ENCODE measurements at regions not wholly inside any gene's neighbourhood (a gene's known extent, or its start where the extent isn't known, plus 50 kb on each side); places are given as distances from the start of the nearest gene placed in this dataset.

DNA sequence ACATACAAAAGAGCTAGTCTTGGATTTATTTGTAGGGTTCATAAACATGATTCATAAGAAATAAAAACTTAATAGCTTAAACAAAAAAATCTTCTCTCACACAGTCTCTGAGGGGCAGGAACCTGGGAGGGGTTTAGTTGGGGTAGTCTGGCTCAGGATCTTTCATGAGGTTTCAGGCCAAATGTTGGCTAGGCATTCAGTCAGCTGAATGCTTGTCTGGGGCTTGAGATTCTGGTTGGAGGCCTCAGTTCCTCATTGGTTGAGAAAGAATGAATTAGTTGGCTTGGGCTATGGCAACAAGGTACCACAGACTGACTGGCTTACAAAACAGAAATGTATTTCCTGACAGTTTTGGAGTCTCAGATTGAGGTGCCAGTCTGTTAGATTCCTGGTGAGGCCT lies 74.3 kb downstream of the ANKRD7 start:
- no peak for ATAC-seq
- TF ChIP-seq, protein P1, sequence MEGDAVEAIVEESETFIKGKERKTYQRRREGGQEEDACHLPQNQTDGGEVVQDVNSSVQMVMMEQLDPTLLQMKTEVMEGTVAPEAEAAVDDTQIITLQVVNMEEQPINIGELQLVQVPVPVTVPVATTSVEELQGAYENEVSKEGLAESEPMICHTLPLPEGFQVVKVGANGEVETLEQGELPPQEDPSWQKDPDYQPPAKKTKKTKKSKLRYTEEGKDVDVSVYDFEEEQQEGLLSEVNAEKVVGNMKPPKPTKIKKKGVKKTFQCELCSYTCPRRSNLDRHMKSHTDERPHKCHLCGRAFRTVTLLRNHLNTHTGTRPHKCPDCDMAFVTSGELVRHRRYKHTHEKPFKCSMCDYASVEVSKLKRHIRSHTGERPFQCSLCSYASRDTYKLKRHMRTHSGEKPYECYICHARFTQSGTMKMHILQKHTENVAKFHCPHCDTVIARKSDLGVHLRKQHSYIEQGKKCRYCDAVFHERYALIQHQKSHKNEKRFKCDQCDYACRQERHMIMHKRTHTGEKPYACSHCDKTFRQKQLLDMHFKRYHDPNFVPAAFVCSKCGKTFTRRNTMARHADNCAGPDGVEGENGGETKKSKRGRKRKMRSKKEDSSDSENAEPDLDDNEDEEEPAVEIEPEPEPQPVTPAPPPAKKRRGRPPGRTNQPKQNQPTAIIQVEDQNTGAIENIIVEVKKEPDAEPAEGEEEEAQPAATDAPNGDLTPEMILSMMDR (IDR thresholded peaks at IDR 0.05): no peak
- Histone ChIP-seq H3K4me1 (no peaks in the 10 kb centered on the region), H3K27ac (no peak overlapping the region), H3K27me3 (ENCODE audit: insufficient read depth in 3 of 3, low read length in 2 of 3) (no peaks in the 10 kb centered on the region), H3K9me3 (no peaks in the 10 kb centered on the region), H3K36me3 (ENCODE audit: insufficient read depth in 1 of 2, low read depth in 1 of 2) (no peaks in the 10 kb centered on the region), H3K4me3 (no peak overlapping the region)
- intact Hi-C loops (cut with DNase I): no loop called here
- no peak for DNase-seq

GRCh38 chr7:118300177-118300576 lies 75.7 kb downstream of the ANKRD7 start:
- TF ChIP-seq, protein P1 (IDR thresholded peaks at IDR 0.05): no peak
- Histone ChIP-seq H3K27me3 (ENCODE audit: insufficient read depth in 3 of 3, low read length in 2 of 3) (no peaks in the 10 kb centered on the region), H3K4me3 (no peak overlapping the region), H3K9me3 (no peaks in the 10 kb centered on the region), H3K27ac (no peak overlapping the region), H3K4me1 (no peaks in the 10 kb centered on the region), H3K36me3 (ENCODE audit: insufficient read depth in 1 of 2, low read depth in 1 of 2) (no peaks in the 10 kb centered on the region)
- ATAC-seq: no peak
- intact Hi-C loops (cut with DNase I): no loop called here
- no peak for DNase-seq

- TF ChIP-seq, protein P1 (IDR thresholded peaks at IDR 0.05): no peak
- no peak overlapping the region for H3K4me3 ChIP-seq
- DNase-seq (no peak), ATAC-seq (no peak)
- no peaks in the 10 kb centered on the region for H3K27me3 ChIP-seq (ENCODE audit: insufficient read depth in 3 of 3, low read length in 2 of 3)
- H3K36me3 ChIP-seq (ENCODE audit: insufficient read depth in 1 of 2, low read depth in 1 of 2): no peaks in the 10 kb centered on the region
- intact Hi-C loops (cut with DNase I): no loop called here
- H3K4me1 ChIP-seq: no peaks in the 10 kb centered on the region
- 65 to 82% (median 69%) methylated on average over 2 of the region's 2 CpGs for WGBS, 3 donors
- H3K9me3 ChIP-seq: no peaks in the 10 kb centered on the region
- H3K27ac ChIP-seq: no peak overlapping the region
Observed at GRCh38 chr7:118304100-118304499, 79.6 kb downstream of the ANKRD7 start.

DNA sequence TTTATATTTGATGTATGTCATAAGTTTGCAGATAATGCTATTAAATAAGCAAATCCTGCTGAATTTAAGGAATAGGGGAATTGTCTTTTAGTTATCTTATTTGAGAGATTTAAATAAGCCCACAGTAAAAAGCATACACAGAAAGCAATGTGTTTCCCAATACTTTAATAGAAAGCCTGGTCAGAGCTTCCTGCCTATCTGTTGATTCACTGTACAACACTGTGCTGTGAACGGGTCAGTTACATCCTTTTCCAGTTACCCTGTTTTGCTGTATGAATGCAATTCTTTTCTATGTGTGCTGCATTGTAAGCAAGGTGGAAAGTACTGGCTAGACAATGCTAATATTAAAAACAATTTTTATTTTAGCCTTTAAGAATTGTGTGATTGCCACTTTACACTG lies 81.2 kb downstream of the ANKRD7 start:
- intact Hi-C loops (cut with DNase I): no loop called here

DNA sequence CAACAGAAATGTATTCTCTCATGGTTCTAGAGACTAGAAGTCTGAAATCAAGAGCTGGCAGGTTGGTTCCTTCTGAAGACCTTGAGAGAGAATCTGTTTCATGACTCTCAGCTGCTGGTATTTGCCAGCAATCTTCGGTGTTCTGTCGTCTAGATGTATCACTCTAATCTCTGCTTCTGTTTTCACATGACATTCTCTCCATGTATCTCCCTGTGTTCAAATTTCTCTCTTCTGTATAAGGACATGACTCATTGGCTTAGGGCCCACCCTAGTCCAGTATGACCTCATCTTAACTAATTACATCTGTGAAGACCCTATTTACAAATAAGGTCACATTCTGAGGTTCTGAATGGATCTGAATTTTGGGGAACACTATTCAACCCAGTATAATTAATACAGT lies 82.3 kb downstream of the ANKRD7 start:
- H3K9me3 ChIP-seq: no peaks in the 10 kb centered on the region
- no peak overlapping the region for H3K27ac ChIP-seq
- TF ChIP-seq, protein P1 (IDR thresholded peaks at IDR 0.05): no peak
- no peaks in the 10 kb centered on the region for H3K36me3 ChIP-seq (ENCODE audit: insufficient read depth in 1 of 2, low read depth in 1 of 2)
- no peak for DNase-seq
- no peaks in the 10 kb centered on the region for H3K27me3 ChIP-seq (ENCODE audit: insufficient read depth in 3 of 3, low read length in 2 of 3)
- no peak for ATAC-seq
- no peak overlapping the region for H3K4me3 ChIP-seq
- 35 to 63% (median 50%) methylated on average over 2 of the region's 2 CpGs for WGBS, 3 donors
- intact Hi-C loops (cut with DNase I): no loop called here
- no peaks in the 10 kb centered on the region for H3K4me1 ChIP-seq

More for the DNA sequence above, 81.2 kb downstream of the ANKRD7 start:
- 47 to 55% (median 50%) methylated on average over 1 of the region's 1 CpG for WGBS, 3 donors
- Histone ChIP-seq H3K36me3 (ENCODE audit: insufficient read depth in 1 of 2, low read depth in 1 of 2) (no peaks in the 10 kb centered on the region), H3K27ac (no peak overlapping the region), H3K4me3 (no peak overlapping the region), H3K4me1 (no peaks in the 10 kb centered on the region), H3K27me3 (ENCODE audit: insufficient read depth in 3 of 3, low read length in 2 of 3) (no peaks in the 10 kb centered on the region), H3K9me3 (no peaks in the 10 kb centered on the region)
- DNase-seq (no peak), ATAC-seq (no peak)
- TF ChIP-seq, protein P1 (IDR thresholded peaks at IDR 0.05): no peak
